Right ventricle myocardium superior (tissue), 1 donor: ENCODE measurements at regions not wholly inside any gene's neighbourhood (a gene's known extent, or its start where the extent isn't known, plus 50 kb on each side); places are given as distances from the start of the nearest gene placed in this dataset.
A peak's percentile ranks its signal among the peaks of the same experiment; 100 is the strongest.

Experiments
- ATAC-seq: fragments of 200-7000 bp; cut with Tn5 transposase; one replicate; pipeline ENCODE4 v1.9.1; 2020; ENCODE audit warnings: mild to moderate bottlenecking; ENCODE audit not compliant: poor library complexity
- DNase-seq: peaks from one replicate; pipeline ENCODE4 v3.0.0-alpha.2; 2020
- intact Hi-C: fragments of 100-400 bp; cut with DNase I; formaldehyde crosslinking; loops from one replicate; pipeline ENCODE4 v1.11.2; 2022
- donor health status: DM: no; HTN: yes; CAD: no; lungs with severe emphysema.

GRCh38 chr10:105503714-105504113, 862.6 kb downstream of the SORCS3 start:
- DNase-seq (no peak), ATAC-seq (no peak)
- intact Hi-C loops, result no loop called here

- intact Hi-C loops, result no loop called here
- ATAC-seq (no peak), DNase-seq (no peak)
These were observed 861.0 kb downstream of the SORCS3 start for GRCh38 chr10:105502058-105502457.

GRCh38 chr10:105494944-105495343, 853.9 kb downstream of the SORCS3 start:
- no peak for ATAC-seq
- intact Hi-C loops, result no loop called here
- DNase-seq, result no peak

- ATAC-seq (no peak), DNase-seq (no peak)
- intact Hi-C loops, result no loop called here
These were observed 853.2 kb downstream of the SORCS3 start for GRCh38 chr10:105494303-105494702.

- DNase-seq (no peak), ATAC-seq (peak; percentile 74)
- intact Hi-C loops, result no loop called here
These were observed 832.1 kb downstream of the SORCS3 start for GRCh38 chr10:105473170-105473569.

DNA sequence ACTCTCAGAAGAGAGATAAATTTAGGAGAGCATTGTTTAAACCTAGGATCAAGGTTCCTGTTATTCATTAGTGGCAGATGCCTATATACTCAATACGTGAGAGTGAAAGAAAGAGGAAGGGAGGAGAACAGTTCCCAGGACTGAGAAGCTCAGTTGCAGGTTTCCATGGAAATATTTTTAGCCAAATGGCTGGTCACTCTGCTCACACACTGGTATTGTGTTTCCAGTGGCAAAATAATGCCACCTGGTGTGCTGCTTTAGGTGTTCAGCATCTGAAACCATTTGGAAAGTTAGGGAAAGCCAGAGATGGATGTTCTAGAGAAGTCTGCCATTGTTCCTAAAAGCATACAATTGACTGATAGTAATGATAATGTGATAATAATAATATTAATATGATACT, 827.7 kb downstream of the SORCS3 start:
- no peak for ATAC-seq
- intact Hi-C loops, result no loop called here
- no peak for DNase-seq

GRCh38 chr10:105466521-105466920, 825.4 kb downstream of the SORCS3 start:
- intact Hi-C loops, result no loop called here
- ATAC-seq, result no peak
- no peak for DNase-seq

DNA sequence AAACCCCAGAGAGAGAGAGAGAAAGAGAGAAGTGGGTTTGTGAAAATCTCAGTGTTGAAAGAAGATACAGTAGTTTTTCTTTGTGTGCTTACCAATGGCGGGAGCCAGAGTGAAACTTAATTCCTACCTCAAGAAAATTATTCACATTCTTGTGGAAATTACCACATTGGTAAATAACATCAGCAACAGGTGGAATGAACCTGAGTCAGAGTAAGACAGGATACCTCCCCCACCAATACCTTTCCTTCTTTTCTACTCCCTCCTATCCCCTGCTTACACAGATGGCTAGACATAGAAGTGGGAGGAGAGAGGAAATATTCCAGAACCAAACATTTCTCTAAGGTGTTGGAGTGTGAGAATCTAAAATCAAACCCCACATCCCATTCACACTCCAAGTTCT, 793.9 kb downstream of the SORCS3 start:
- ATAC-seq, result no peak
- intact Hi-C loops, result no loop called here
- no peak for DNase-seq

- intact Hi-C loops, result no loop called here
- ATAC-seq, result no peak
- DNase-seq, result no peak
These were observed 772.9 kb downstream of the SORCS3 start for GRCh38 chr10:105413997-105414396.

- DNase-seq, result no peak
- intact Hi-C loops, result no loop called here
- ATAC-seq, result no peak
These were observed 768.3 kb downstream of the SORCS3 start for GRCh38 chr10:105409370-105409769.

- intact Hi-C loops, result no loop called here
- DNase-seq, result no peak
- no peak for ATAC-seq
These were observed 765.4 kb downstream of the SORCS3 start for GRCh38 chr10:105406488-105406887.

DNA sequence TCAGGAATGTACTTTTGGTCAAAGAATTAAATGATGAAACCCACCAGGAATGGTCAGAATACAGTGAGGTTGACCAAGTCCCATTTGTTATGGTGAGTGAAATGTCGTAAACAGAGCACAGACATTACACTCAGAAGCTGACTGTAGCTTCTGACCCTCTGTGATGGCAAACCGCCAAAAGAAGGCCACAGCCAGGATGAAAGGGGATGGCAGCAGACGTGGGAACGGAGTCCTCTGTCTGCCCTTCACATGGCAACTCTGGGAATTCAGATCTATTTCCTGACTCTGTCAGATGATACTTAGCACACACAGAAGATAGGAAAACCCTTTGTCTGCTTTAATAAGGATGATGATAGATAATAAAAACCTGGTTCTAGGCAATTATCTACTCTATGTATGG, 757.1 kb downstream of the SORCS3 start:
- DNase-seq (peak; percentile 48), ATAC-seq (peak; percentile 64)
- intact Hi-C loops, result no loop called here

DNA sequence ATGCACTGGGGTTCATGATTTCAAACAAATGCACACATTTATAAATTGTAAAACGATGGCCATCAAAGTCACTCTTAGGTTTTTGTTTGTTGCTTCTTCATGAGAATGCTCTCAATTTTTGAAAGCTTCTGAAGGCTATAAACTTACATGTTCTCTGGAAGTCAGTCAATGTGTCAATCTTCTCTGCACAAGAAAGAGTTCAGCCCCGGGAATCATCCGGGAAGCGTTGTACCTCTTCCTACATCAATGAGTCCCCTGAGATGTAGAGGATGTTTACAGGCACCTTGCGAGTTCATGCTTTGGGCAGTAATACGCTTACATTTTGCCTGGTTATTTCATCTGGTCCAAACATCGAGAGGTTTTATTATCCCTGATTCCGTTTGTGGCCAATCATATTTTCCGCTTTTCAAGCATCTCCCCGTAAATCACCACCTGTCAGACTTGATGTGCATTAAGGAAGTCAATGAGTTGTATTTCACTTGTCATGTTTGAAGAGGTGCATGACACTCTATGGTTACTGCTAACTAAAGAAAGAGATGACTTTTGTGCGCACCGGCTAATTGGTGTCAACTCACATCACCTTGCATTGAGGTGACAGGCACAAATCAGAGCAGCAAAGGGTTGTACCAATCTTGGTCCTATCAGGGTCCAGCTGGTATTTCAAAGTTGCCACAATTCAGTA, 750.7 kb downstream of the SORCS3 start:
- DNase-seq (no peak), ATAC-seq (no peak)
- intact Hi-C loops, result no loop called here

GRCh38 chr10:105387971-105388370, 746.9 kb downstream of the SORCS3 start:
- DNase-seq (no peak), ATAC-seq (no peak)
- intact Hi-C loops, result no loop called here

DNA sequence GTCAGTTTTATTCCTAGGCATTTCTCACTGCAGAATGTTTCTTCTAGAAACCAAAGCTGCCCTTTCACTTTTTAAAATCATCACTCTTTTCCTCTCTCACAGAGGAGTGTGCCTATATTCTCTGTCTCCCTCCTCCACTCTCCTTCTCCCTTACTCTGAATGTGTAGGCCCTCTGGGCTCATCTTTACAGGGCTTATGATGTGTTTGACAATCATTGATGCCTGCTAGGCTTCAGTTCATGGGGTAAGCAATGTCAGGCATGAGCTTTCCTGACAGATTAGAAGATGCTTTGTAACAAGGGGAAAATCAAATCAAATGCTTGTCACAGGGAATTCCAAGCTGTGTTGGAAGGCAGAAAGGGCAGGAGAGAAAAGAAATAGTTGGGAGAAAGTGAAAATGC, 742.9 kb downstream of the SORCS3 start:
- intact Hi-C loops, result no loop called here
- DNase-seq (no peak), ATAC-seq (no peak)

DNA sequence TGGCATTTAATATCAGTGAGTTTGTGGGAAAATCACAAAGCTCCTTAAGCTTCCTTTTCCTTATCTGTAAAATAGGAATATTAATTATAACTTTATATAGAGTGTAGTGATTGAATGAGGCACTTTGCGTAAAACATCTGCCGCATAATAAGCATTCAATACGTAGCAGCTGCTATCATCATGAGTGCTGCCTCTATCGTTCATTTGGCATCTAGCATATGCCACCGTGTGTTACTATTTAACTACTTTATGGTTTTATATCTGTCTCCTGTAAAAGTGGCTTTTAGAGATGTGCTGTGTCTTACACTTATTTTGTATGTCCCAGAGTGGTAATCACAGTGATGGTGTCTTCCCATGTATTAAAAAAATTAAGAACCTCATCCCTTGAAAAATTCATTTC, 729.6 kb downstream of the SORCS3 start:
- no peak for ATAC-seq
- no peak for DNase-seq
- intact Hi-C loops, result no loop called here

- no peak for ATAC-seq
- intact Hi-C loops, result no loop called here
- DNase-seq, result no peak
These were observed 718.6 kb downstream of the SORCS3 start for GRCh38 chr10:105359708-105360107.

DNA sequence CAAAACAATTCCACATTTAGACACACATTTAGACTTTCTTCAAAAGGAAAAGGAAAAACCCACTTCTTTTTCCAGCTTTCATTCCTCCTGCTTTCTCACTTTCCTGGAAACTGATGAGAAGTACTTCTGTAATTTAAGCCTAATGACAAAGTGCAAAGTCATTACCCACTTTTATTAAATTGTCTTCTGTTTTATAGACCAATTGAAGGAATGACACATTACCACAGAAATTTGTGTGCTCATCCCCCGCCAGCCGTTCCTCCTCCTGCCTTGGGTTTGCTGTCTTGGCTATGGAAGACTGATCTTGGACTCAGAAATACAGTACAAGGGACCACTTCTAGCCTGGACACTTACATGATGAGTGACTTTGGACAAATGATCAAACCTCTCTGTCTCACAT, 717.8 kb downstream of the SORCS3 start:
- no peak for ATAC-seq
- DNase-seq, result no peak
- intact Hi-C loops, result no loop called here

GRCh38 chr10:105356626-105357025, 715.5 kb downstream of the SORCS3 start:
- DNase-seq (no peak), ATAC-seq (no peak)
- intact Hi-C loops, result no loop called here

GRCh38 chr10:105354010-105354409, 712.9 kb downstream of the SORCS3 start:
- intact Hi-C loops, result no loop called here
- no peak for DNase-seq
- no peak for ATAC-seq

DNA sequence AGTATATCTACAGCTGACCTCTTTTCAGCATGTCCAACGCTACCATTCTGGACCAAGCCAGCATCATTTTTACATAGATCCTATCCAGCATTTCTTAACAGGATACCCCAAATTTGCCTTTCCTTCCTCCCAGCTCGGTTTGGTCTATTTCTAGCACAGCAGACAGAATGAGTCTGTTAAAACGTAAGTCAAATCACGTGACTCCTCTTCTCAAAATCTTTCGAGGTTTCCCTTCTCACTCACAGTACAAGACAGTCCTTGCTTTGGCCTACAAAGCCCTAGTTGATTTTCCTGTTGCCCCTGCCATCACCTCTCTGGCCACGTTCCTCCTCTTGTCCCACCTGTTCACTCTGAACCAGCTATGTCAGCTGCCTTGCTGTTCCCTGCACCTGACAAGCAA, 711.7 kb downstream of the SORCS3 start:
- ATAC-seq, result no peak
- intact Hi-C loops, result no loop called here
- no peak for DNase-seq
